IPS-NIHi7 (cell line): ENCODE measurements at regions not wholly inside any gene's neighbourhood (a gene's known extent, or its start where the extent isn't known, plus 50 kb on each side); places are given as distances from the start of the nearest gene placed in this dataset.
A peak's percentile ranks its signal among the peaks of the same experiment; 100 is the strongest.

Experiments
- DNase-seq: peaks from one replicate; pipeline ENCODE4 v3.0.0; 2012; ENCODE audit warnings: mixed read lengths; ENCODE audit errors: extremely low spot score

DNA sequence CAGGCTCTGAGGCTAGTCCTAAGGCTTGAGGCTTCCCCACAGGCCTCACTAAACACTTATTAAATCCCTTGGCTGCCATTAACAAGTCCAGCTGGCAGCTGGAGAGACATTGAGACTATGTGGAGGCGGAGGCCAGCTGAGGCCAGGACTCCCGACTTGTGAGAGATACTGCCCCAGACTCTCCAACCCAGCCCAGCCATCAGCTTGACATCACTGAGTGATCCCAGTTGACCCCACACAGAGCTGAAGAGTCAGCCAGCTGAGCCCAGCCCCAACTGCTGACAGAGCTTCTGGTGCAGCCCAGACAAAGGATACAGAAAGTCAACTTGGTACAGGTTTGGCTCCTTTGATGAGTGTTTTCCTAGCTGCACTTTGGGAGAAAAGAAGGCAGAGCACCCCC is 343.1 kb downstream of the C16orf95 start:
- DNase-seq = no peak

- peak; percentile 87 for DNase-seq
Measured at GRCh38 chr16:86975445-86975844, 341.7 kb downstream of the C16orf95 start.

DNA sequence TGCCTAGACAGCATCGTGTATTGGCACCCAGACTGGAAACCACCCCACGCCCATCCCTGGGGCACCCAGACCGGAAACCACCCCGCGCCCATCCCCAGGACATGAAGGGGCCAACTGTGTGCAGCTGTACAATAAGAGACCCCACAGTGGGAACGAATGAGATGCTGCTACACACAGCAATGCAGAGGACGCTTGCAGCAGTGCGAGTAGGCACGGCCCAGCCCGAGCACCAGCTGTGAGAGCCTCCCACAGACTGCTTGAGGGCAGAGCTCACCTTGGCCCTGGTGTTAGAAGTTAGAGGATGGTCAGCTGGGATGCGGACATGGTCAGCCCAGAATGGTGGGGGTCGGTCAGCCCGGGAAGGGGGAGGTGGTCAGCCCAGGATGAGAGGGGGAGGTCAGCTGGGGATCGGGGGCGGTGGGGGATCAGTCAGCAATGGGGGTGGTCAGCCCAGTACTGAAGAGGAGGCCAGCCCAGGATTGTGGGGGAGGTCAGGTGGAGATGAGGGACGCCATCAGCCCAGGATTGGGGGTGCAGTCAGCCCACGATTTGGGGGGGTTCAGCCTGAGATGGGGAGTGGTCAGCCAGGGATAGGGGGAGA is 340.0 kb downstream of the C16orf95 start:
- DNase-seq = no peak

- no peak for DNase-seq
Measured at GRCh38 chr16:86978445-86979030, 338.7 kb downstream of the C16orf95 start.

- DNase-seq = no peak
Measured at GRCh38 chr16:86979061-86979460, 338.1 kb downstream of the C16orf95 start.

DNA sequence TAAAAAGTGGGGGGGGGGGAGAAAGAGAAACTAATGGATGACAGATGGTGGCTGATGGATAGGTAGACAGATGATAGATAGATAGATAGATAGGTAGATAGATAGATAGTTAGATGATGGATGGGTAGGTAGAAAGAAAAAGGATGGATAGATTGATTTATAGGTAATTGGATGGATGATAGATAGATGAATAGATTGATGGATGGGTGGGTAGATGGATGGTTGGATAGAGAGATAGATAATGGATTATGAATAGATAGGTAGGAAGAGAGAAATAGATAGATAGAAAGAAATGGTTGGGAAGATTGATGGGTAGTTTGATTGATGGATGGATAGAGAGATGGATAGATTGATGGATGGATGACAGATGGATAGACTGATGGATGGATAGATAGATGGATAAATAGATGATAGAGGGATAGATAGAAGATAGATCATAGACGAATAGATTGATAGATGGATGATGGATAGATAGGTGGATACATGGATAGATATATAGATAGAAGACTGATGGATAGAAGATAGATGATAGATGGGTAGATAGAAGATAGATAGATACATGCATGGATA is 337.1 kb downstream of the C16orf95 start:
- no peak for DNase-seq

- no peak for DNase-seq
Measured at GRCh38 chr16:86980644-86981043, 336.5 kb downstream of the C16orf95 start.

- DNase-seq = no peak
Measured at GRCh38 chr16:86982347-86982596, 334.9 kb downstream of the C16orf95 start.

DNA sequence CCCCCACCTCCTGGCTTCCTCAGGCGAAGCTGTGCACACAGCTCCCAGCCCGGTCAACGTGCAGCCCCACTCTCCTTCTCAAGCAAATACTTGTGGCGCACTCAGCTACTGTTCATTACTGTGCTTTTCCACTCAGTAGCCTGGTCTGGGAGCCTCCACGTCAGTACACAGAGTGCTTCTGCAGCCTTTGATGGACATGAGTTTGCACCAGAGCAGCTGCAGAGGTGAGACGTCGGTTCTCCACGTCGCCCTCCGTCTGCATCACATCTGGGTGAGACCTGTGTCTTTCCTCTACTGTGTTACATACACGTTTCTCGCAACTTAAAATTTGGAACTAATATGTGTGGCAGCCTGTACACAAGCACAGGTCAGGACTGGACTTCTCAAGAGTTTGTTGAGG is 334.3 kb downstream of the C16orf95 start:
- DNase-seq = no peak

DNA sequence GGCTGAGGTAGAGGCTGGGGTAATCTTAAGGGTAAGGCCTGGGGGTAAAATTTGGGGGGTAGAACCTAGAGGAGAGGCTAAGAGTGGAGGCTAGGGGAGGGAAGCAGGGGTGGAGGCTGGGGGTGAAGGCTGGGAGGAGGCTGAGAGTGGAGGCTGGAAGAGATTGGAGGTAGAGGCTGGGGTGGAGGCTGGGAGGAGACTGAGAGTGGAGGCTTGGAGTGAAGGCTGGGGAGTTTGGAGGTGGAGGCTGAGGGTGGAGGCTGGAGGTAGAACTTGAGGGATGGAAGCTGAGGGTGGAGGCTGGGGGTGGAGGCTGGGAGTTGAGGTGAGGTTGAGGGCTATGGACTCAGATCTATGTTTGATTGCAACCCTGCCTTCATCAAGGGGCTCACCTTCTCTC is 333.6 kb downstream of the C16orf95 start:
- no peak for DNase-seq

DNA sequence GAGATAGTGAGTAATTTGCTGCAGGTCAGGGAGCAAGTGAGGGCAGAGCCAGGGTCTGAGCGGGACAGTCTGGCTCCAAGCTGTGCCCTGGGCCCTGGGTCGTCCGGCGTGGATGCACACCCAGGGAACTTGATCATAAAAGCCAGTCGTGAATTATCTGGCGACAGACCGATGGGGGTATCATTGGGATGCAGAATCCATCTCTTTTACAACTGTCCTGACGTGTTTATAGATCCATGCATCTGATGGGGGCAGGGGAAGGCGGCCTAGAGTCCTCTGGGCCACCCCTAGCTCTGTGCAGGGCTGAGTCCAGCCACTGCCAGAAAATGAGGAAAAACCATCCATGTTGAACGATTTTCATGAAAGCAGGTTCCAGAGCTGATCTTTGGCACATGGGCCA is 332.8 kb downstream of the C16orf95 start:
- DNase-seq = no peak

GRCh38 chr16:86984991-86985647 is 332.1 kb downstream of the C16orf95 start:
- peak; percentile 70 for DNase-seq

DNA sequence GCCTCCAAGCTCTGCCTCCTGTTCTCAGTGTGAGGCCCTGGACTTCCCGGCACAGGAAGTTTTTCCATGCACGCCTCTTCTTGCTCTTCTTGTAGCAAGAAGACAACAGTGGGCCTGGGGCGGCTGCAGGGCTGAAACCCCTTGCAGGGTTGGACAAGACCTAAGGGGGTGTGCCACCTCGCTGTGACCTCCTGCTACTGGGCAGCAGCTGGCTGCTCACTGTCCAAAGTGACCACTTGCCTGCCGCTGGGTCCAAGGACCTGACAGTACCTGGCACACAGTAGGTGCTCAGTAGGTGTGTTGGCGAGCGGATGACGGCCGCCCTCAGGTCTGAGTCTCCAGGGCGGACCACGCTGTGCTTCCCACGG is 331.6 kb downstream of the C16orf95 start:
- no peak for DNase-seq

DNA sequence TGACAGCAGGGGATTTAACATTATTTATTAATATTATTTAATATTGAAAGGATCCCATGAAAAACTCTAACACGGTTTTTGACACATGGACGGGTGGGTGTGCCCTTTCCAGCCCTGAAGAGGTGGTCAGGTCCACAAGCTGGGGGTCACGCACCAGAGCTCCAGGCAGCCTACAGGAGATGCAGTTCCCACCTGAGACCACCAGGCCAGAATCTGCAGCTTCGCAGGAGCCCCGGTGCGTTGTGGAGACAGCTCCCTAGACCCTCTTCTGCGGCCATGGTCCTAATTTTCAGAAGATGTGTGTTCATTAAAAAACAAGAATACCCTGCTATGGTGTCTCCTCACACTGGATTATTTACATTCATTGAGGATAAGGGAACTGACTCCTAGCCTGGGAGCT is 331.1 kb downstream of the C16orf95 start:
- DNase-seq = peak; percentile 57

DNA sequence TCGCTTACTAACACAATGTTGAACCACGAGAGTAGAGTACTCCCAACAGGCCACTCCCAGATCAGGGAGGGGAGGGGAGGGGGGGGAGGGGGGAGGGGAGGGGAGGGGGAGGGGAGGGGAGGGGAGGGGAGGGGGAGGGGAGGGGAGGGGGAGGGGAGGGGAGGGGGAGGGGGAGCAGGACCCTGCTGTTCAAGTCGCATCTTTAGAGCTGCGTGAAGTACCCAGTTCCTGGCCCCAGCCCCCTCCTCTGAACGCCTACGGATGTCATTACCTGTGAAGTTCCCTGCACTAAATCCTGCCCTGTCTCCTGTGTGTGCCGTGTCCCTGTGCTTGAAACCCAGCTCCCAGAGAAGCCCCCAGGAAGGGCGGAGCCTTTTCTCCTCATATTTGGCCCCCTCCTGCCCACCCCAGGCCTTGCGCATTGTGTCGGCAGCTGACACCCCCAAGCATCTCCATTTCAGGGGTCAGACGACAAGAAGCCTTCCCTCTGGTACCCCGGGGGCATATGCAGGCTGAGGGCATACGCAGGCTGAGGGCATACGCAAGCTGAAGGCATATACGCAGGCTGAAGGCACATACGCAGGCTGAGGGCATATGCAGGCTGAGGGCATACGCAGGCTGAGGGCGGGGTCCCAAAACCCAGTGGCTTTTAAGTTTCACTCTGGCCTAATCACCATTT is 330.2 kb downstream of the C16orf95 start:
- no peak for DNase-seq

DNA sequence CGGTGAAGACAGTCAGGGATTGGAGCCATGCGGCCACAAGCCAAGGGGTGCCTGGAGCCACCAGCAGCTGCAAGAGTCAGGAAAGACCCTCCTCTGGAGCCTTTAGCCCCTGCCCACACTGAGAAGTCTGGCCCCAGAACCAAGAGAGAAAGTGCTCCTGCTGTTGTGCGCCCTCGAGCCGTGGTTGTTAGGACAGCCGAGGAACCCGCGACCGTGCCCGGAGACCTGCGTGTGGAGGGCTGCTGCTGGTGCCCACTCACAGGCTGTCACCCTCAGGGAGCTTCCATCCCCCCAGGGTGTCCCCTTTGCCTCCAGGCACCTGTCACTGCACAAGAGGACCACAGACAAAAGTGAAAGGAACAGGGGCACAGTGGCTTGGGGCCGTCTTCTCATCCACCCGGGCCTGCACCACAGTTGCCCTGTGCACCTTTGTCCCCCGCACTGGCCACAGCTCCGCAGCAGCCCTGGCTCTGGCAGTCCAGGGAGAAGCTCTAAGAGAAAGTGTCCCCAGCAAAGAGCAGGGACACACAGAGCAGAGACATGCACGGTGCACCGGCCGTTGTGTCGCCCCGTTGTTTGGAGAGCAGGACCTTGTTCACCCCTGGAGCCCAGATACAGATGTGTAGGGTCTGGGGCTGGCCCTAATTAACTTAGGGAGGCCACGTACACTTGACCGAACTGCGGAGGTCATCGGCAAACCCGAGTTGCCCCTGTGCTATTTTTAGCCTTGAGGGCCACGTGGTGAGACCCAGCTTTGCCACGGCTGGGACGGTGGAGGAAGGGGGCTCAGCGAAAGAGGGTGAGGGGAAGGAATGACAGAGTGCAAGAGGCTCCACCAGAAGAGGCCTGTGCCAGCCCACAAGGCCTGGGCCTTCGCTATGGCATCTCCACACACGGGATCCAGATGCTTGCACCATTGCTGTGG is 329.2 kb downstream of the C16orf95 start:
- DNase-seq = no peak

- no peak for DNase-seq
Measured at GRCh38 chr16:86988920-86989696, 328.1 kb downstream of the C16orf95 start.

DNA sequence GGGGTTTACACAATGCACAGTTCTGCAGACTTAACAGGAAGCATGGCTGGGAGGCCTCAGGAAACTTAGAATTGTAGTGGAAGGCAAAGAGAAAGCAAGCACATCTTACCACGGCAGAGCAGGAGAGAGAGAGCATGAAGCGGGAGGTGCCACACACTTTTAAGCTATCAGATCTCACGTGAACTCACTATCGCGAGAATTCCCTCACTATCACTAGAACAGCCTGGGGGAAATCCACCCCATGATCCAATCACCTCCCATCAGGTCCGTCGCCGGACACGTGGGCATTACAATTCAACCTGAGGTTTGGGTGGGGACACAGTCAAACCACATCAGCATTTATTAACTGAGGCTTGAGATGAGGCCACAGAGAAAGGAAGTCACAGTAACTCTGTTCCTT is 326.7 kb downstream of the C16orf95 start:
- no peak for DNase-seq

GRCh38 chr16:86991679-86992078 is 325.5 kb downstream of the C16orf95 start:
- no peak for DNase-seq

DNA sequence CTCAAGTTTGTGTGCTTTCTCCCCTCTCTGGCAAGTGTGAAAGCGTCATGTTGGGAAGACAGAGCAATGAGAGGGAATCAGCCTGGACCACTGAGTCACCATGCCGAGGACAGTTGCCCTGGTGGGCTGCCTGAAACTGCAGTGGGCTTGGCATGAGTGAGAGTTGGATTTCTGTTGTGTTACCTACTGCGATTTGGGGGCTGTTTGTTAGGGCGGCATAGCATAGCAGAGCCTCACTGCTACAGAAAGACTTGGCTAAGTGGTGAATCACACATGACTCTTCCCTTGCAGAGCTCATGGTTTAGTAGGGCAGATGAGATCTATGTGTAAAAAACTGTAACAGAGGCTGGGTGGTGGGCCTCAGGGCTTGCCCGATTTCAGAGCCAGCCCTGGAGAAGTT is 324.6 kb downstream of the C16orf95 start:
- DNase-seq = no peak
